Nephron progenitor cell (in vitro differentiated cells): ENCODE measurements at regions not wholly inside any gene's neighbourhood (a gene's known extent, or its start where the extent isn't known, plus 50 kb on each side); places are given as distances from the start of the nearest gene placed in this dataset.

Experiments used
- DNase-seq: peaks from one replicate; pipeline ENCODE4 v3.0.0; 2021
- H3K27ac Mint-ChIP-seq: 2 replicates; pipeline ENCODE4 v1.8.0; 2021; ENCODE audit warnings: mild to moderate bottlenecking, moderate library complexity, mixed read lengths
- H3K27me3 Mint-ChIP-seq: 2 replicates; pipeline ENCODE4 v1.8.0; 2021; ENCODE audit warnings: mild to moderate bottlenecking, low read depth, mixed read lengths; ENCODE audit not compliant: poor library complexity
- H3K36me3 Mint-ChIP-seq: 2 replicates; pipeline ENCODE4 v1.8.0; 2021; ENCODE audit warnings: low read depth, mixed read lengths
- H3K4me1 Mint-ChIP-seq: 2 replicates; pipeline ENCODE4 v1.8.0; 2021; ENCODE audit warnings: mixed read lengths
- H3K4me3 Mint-ChIP-seq: 2 replicates; pipeline ENCODE4 v1.8.0; 2021; ENCODE audit warnings: mild to moderate bottlenecking, moderate library complexity, mixed read lengths
- H3K9me3 Mint-ChIP-seq: 2 replicates; pipeline ENCODE4 v1.8.0; 2021; ENCODE audit warnings: mild to moderate bottlenecking, moderate library complexity, mixed read lengths
- TF ChIP-seq, protein P1 (sequence below): fragments of 200-600 bp; sonication (generic); IDR thresholded peaks from 2 replicates; pipeline ENCODE4 v1.5.0; 2021; ENCODE audit warnings: antibody characterized with exemption

DNA sequence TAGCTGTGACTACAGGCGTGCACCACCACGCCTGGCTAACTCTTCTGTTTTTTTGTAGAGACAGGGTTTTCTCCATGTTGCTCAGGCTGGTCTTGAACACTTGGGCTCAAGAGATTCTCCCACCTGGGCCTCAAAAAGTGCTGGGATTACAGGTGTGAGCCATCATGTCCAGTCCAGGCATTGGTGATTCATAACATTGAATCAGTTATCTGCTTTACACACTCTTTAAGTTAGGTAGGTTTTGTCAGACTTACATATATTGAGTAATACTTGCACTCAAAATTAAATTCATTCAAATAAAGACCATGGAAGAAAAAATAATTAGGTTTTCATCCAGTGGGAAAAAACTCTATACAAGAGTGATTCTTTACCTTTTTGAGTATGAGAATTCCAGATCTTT is 93.2 kb upstream of the XPO1 start:
- Mint-ChIP-seq H3K4me1 (peaks cover 22% of the 10 kb centered on the region), H3K27me3 (no peaks in the 10 kb centered on the region), H3K36me3 (no peaks in the 10 kb centered on the region), H3K27ac (no peak overlapping the region), H3K4me3 (no peak overlapping the region), H3K9me3 (no peaks in the 10 kb centered on the region)
- DNase-seq: no peak
- TF ChIP-seq, protein P1, sequence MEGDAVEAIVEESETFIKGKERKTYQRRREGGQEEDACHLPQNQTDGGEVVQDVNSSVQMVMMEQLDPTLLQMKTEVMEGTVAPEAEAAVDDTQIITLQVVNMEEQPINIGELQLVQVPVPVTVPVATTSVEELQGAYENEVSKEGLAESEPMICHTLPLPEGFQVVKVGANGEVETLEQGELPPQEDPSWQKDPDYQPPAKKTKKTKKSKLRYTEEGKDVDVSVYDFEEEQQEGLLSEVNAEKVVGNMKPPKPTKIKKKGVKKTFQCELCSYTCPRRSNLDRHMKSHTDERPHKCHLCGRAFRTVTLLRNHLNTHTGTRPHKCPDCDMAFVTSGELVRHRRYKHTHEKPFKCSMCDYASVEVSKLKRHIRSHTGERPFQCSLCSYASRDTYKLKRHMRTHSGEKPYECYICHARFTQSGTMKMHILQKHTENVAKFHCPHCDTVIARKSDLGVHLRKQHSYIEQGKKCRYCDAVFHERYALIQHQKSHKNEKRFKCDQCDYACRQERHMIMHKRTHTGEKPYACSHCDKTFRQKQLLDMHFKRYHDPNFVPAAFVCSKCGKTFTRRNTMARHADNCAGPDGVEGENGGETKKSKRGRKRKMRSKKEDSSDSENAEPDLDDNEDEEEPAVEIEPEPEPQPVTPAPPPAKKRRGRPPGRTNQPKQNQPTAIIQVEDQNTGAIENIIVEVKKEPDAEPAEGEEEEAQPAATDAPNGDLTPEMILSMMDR: no peak

DNA sequence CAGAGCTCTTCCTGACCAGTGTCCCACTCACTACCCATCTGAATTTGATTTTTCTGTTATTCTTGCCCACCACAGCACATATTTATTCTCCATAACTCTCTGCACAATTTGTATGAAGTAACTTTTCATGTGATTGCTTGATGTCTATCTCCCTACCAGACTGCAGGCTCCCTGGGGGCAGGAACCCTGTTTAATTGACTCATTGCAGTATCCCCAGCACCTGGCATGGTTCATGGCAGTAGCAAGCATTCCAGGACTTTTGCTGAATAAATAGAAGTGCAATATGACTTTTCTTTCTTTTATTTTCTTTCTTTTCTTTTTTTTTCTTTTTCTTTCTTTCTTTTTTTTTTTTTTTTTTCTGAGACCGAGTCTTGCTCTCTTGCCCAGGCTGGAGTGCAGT is 88.7 kb upstream of the XPO1 start:
- H3K27ac Mint-ChIP-seq: no peak overlapping the region

DNA sequence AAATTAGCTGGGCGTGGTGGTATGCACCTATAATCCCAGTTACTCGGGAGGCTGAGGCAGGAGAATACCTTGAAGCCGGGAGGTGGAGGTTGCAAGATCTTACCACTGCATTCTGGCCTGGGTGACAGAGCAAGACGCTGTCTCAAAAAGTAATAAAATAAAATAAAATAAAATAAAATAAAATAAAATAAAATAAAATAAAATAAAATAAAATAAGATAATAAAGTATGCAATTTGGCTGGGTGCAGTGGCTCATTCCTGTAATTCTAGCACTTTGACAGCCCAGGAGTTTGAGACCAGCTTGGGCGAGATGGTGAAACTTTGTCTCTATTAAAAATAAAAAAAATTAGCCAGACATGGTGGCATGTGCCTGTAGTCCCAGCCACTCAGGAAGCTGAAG is 85.6 kb upstream of the XPO1 start:
- peaks cover 7% of the 10 kb centered on the region for H3K4me1 Mint-ChIP-seq
- H3K27me3 Mint-ChIP-seq: peaks cover 9% of the 10 kb centered on the region
- H3K27ac Mint-ChIP-seq: no peak overlapping the region
- no peak overlapping the region for H3K4me3 Mint-ChIP-seq
- no peaks in the 10 kb centered on the region for H3K9me3 Mint-ChIP-seq
- TF ChIP-seq, protein P1: no peak
- H3K36me3 Mint-ChIP-seq: no peaks in the 10 kb centered on the region
- no peak for DNase-seq

More for the DNA sequence above, 88.7 kb upstream of the XPO1 start:
- TF ChIP-seq, protein P1: no peak
- peaks cover 7% of the 10 kb centered on the region for H3K4me1 Mint-ChIP-seq
- no peaks in the 10 kb centered on the region for H3K9me3 Mint-ChIP-seq
- H3K4me3 Mint-ChIP-seq: no peak overlapping the region
- peaks cover 7% of the 10 kb centered on the region for H3K27me3 Mint-ChIP-seq
- no peaks in the 10 kb centered on the region for H3K36me3 Mint-ChIP-seq
- DNase-seq: no peak

DNA sequence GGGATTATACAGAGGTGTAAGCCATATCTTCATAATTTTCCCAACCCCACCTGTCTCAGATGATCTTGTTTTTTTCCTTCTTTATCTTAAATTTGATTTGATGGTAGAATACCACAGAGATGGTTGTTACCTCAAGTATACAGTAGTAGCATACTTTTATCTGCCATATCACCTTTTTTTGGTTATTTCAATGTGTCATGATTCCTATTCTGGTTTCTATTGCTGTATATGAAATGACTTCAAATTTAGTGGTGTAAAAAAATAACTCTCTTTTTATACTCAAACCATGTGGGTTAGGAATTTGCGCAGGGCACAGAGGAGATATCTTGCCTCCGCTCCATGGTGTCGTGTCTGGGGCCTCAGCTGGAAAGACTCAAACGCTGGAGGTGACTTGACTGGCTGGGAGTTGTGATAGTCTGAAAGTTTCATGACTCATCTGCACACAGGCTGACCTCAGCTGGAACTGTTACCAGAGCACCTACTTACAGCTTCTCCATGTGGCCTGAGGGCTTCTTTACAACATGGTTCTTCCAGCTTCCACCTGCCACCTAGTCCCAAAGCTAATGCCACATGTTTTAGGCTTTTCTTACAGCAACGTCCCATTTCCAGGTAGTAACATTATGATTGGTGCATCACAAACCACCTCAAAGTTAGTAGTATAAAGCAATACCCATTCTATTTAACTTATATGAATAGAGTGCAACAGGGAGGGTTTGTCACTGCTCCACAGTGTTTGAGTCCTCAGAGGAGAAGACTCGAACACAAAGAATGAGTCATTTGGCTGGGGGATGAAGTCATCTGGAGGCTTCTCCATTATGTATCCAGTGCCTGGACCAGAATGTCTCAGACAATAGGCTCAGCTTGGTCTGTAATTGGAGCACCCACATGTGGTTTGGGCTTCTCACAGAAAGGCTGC is 82.3 kb upstream of the XPO1 start:
- no peak for DNase-seq
- Mint-ChIP-seq H3K4me3 (no peak overlapping the region), H3K4me1 (peaks cover 7% of the 10 kb centered on the region), H3K36me3 (no peaks in the 10 kb centered on the region), H3K27ac (no peak overlapping the region), H3K9me3 (no peaks in the 10 kb centered on the region), H3K27me3 (peaks cover 23% of the 10 kb centered on the region)
- TF ChIP-seq, protein P1: no peak

DNA sequence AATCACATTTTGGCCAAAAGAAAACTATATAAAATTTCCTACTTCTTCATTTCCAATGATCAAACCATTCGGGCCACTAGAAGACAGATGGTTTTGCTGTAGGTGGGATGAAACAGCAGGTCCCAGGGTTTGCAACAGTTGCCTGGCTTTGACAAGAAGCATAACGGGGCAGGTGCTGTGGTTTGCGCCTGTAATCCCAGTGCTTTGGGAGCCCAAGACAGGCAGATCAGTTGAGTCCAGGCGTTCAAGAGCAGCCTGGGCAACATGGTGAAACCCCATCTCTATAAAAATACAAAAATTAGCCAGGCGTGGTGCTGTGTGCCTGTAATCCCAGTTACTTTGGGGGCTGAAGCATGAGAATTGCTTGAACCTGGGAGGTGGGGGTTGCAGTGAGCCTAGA is 81.4 kb upstream of the XPO1 start:
- no peak overlapping the region for H3K4me3 Mint-ChIP-seq
- H3K4me1 Mint-ChIP-seq: peaks cover 7% of the 10 kb centered on the region
- DNase-seq: no peak
- peaks cover 23% of the 10 kb centered on the region for H3K27me3 Mint-ChIP-seq
- TF ChIP-seq, protein P1: no peak
- no peak overlapping the region for H3K27ac Mint-ChIP-seq
- no peaks in the 10 kb centered on the region for H3K9me3 Mint-ChIP-seq
- H3K36me3 Mint-ChIP-seq: no peaks in the 10 kb centered on the region

DNA sequence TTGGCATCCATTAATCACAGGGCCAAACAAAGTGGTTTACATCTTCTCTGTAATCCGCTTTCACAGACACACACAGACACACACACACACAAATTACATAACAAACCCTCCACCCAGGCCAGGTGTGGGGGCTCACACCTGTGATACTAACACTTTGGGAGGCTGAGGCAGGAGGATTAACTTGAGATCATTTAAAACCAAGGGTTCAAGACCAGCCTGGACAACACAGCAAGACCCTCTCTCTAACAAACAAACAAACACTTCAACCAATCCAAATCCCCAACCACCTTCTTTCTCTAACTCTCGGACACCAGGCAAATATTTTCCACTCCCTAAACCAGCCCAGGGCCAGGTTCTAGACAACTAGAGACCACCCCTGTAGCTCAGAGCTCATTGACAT is 79.5 kb upstream of the XPO1 start:
- no peak for DNase-seq
- Mint-ChIP-seq H3K9me3 (no peaks in the 10 kb centered on the region), H3K27ac (no peak overlapping the region), H3K4me3 (no peak overlapping the region), H3K27me3 (peaks cover 20% of the 10 kb centered on the region), H3K4me1 (peaks cover 7% of the 10 kb centered on the region), H3K36me3 (no peaks in the 10 kb centered on the region)
- TF ChIP-seq, protein P1: no peak
